HG02852 (cell line): ENCODE measurements at regions not wholly inside any gene's neighbourhood (a gene's known extent, or its start where the extent isn't known, plus 50 kb on each side); places are given as distances from the start of the nearest gene placed in this dataset.
A peak's percentile ranks its signal among the peaks of the same experiment; 100 is the strongest.

Experiments
- ATAC-seq: cut with Tn5 transposase; IDR thresholded peaks from one replicate; pipeline ENCODE4 v1.9.1; 2021; ENCODE audit warnings: mild to moderate bottlenecking, moderate library complexity; ENCODE audit not compliant: unreplicated experiment

- no peak for ATAC-seq
Observed at GRCh38 chr13:22211876-22212275, 541.0 kb downstream of the FGF9 start.

GRCh38 chr13:22212576-22212975 lies 541.7 kb downstream of the FGF9 start:
- no peak for ATAC-seq

- ATAC-seq, result no peak
Observed at GRCh38 chr13:22214184-22214583, 543.3 kb downstream of the FGF9 start.

GRCh38 chr13:22218797-22219196 lies 547.9 kb downstream of the FGF9 start:
- no peak for ATAC-seq

- ATAC-seq, result no peak
Observed at GRCh38 chr13:22219709-22220108, 548.8 kb downstream of the FGF9 start.

GRCh38 chr13:22220151-22221135 lies 549.6 kb downstream of the FGF9 start:
- no peak for ATAC-seq

GRCh38 chr13:22223411-22223810 lies 552.5 kb downstream of the FGF9 start:
- ATAC-seq, result no peak

- no peak for ATAC-seq
Observed at GRCh38 chr13:22226086-22226485, 555.2 kb downstream of the FGF9 start.

- peak; percentile 70 for ATAC-seq
Observed at GRCh38 chr13:22227895-22228294, 557.0 kb downstream of the FGF9 start.

- ATAC-seq, result no peak
Observed at GRCh38 chr13:22229916-22230315, 559.0 kb downstream of the FGF9 start.

GRCh38 chr13:22232186-22232585 lies 561.3 kb downstream of the FGF9 start:
- ATAC-seq, result no peak

GRCh38 chr13:22235285-22235949 lies 564.5 kb downstream of the FGF9 start:
- no peak for ATAC-seq

- no peak for ATAC-seq
Observed at GRCh38 chr13:22235950-22236290, 565.0 kb downstream of the FGF9 start.

- ATAC-seq, result no peak
Observed at GRCh38 chr13:22238269-22238668, 567.4 kb downstream of the FGF9 start.

GRCh38 chr13:22240716-22241115 lies 569.8 kb downstream of the FGF9 start:
- ATAC-seq, result no peak

- no peak for ATAC-seq
Observed at GRCh38 chr13:22243469-22244163, 572.7 kb downstream of the FGF9 start.

- ATAC-seq, result no peak
Observed at GRCh38 chr13:22252281-22252830, 581.5 kb downstream of the FGF9 start.

GRCh38 chr13:22253107-22253506 lies 582.2 kb downstream of the FGF9 start:
- no peak for ATAC-seq

- no peak for ATAC-seq
Observed at GRCh38 chr13:22256111-22256639, 585.3 kb downstream of the FGF9 start.

- no peak for ATAC-seq
Observed at GRCh38 chr13:22262001-22262885, 591.4 kb downstream of the FGF9 start.
